Ovary (tissue), 3 donors: ENCODE measurements at regions not wholly inside any gene's neighbourhood (a gene's known extent, or its start where the extent isn't known, plus 50 kb on each side); places are given as distances from the start of the nearest gene placed in this dataset.

ENCODE experiments used
- CTCF ChIP-seq, 3 donors: fragments of 450-650 bp in 2 of 3; fragments of 200-600 bp in 1 of 3; IDR thresholded peaks; one replicate each; pipeline versions ENCODE4 v1.5.1 to v1.8.0; 2016 to 2022; ENCODE audit warnings: antibody characterized with exemption in 3 of 3, mild to moderate bottlenecking in 1 of 3
- EP300 ChIP-seq: sonication (generic); formaldehyde crosslinking; IDR thresholded peaks from one replicate; pipeline ENCODE4 v1.6.1; 2017; ENCODE audit warnings: antibody characterized with exemption
- POLR2A ChIP-seq: fragments of 450-650 bp; IDR thresholded peaks from one replicate; pipeline ENCODE4 v1.6.1; 2017; ENCODE audit warnings: antibody characterized with exemption, mild to moderate bottlenecking, moderate library complexity
- donor health status: DM: no; HTN: no; CAD: no.

- TF ChIP-seq POLR2A (no peak), CTCF (IDR thresholded peaks at IDR 0.05) (no peak), EP300 (no peak)
Observed at GRCh38 chr6:33964387-33964786, 160.6 kb upstream of the MLN start.
